ENCODE measurements at regions not wholly inside any gene's neighbourhood (a gene's known extent, or its start where the extent isn't known, plus 50 kb on each side); places are given as distances from the start of the nearest gene placed in this dataset.

DNA sequence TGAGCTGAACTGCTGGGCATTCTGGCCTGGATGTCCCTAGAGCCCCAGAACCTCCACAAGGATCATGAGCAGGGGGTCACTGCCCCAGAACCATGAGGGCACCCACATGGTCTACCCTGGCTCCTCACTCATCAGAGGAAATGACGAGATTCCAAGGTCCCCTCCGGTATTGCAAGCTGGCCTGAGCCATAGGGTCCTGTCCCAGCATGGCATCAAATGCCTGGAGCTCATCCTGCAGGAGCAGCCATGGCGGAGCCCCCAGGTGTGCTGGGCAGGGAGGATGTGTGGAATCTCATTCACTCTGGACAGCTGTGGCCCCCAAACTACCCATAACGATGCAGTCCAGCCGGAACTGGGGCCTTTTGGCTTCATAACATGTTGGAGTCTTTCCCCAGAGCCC lies 66.6 kb upstream of the ANTXRL start:
- no peak overlapping the region for H3K4me3 ChIP-seq
- 59% methylated on average over 5 of the region's 5 CpGs for WGBS (ENCODE audit: missing lambda C conversion rate)
- ATAC-seq (no peak), DNase-seq (ENCODE audit: low read depth in 1 of 2, low spot score in 1 of 2) (no peak), FAIRE-seq (no peak)
- H3K4me1 ChIP-seq = no peaks in the 10 kb centered on the region
- H3K9me3 ChIP-seq = no peaks in the 10 kb centered on the region
- CTCF ChIA-PET = interaction anchor here (0.5 to 6.2 kb wide), 2 partner anchors 8 to 970 kb away, joined by 4 to 46 read pairs; no protein-coding TSS in a partner anchor
- H3K27ac ChIP-seq = no peak overlapping the region
- no peak overlapping the region for H3K4me2 ChIP-seq
- POLR2A ChIA-PET = no interaction called here
- TF ChIP-seq EP300 (IDR thresholded peaks at IDR 0.05) (no peak), FOSL2 (IDR thresholded peaks at IDR 0.05) (no peak), FOSL2 (CRISPR knock-in tag; IDR thresholded peaks at IDR 0.05) (no peak), HOXB13 (CRISPR knock-in tag; IDR thresholded peaks at IDR 0.05; ENCODE audit: low read depth) (no peak)

DNA sequence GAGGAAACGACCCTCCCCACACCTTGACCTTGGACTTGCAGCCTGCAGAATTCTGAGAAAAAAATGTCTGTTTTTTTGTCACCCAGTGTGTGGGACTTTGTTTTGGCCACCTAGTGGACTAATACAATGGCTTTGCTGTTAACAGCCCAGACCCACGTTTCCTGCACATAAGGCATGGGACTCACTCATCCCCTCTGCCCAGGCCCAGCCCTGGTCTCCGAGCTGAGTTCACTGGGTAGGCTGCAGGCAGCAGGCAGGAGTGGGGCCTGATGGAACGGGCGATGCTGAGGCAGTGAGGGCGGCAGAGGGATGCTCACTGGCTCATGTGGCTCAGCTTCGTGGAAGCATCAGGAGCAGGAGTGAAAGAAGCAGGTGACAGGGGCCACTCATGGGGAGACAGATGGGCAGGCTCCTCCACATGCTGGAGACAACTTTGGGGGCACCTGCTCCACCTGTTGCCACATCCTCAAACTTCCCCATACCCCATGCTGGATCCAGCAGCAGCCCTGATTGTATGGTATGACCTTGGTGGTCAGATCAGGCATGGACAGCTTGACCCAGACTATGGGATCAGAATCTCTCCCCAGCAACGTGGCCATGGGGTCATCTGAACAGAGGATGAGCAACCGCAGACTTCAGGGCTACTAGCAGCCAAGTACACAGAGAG lies 65.8 kb upstream of the ANTXRL start:
- ATAC-seq (peak; percentile 54 to 82; a peak in 3 of 6 replicates), DNase-seq (ENCODE audit: low read depth in 1 of 2, low spot score in 1 of 2) (peak in 1 of 2 experiments; percentile 18), FAIRE-seq (no peak)
- Histone ChIP-seq H3K27ac (no peak overlapping the region), H3K4me1 (no peaks in the 10 kb centered on the region), H3K4me2 (no peak overlapping the region), H3K4me3 (no peak overlapping the region), H3K9me3 (no peaks in the 10 kb centered on the region)
- WGBS (ENCODE audit: missing lambda C conversion rate) = 55% methylated on average over 9 of the region's 9 CpGs
- TF ChIP-seq MAFK (IDR thresholded peaks at IDR 0.05; ENCODE audit: partially characterized antibody) = no peak
- TF ChIP-seq RAD21 (conservative IDR thresholded peaks at IDR 0.05 in 1 of 2, IDR thresholded peaks at IDR 0.05 in 1 of 2) = 0 out of 5 replicates have a peak, but pooled peaks of 1 of the 2 experiments have one; percentile 8
- TF ChIP-seq, protein P1, sequence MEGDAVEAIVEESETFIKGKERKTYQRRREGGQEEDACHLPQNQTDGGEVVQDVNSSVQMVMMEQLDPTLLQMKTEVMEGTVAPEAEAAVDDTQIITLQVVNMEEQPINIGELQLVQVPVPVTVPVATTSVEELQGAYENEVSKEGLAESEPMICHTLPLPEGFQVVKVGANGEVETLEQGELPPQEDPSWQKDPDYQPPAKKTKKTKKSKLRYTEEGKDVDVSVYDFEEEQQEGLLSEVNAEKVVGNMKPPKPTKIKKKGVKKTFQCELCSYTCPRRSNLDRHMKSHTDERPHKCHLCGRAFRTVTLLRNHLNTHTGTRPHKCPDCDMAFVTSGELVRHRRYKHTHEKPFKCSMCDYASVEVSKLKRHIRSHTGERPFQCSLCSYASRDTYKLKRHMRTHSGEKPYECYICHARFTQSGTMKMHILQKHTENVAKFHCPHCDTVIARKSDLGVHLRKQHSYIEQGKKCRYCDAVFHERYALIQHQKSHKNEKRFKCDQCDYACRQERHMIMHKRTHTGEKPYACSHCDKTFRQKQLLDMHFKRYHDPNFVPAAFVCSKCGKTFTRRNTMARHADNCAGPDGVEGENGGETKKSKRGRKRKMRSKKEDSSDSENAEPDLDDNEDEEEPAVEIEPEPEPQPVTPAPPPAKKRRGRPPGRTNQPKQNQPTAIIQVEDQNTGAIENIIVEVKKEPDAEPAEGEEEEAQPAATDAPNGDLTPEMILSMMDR (IDR thresholded peaks at IDR 0.05) = peak; percentile 27
- POLR2A ChIA-PET = no interaction called here
- CTCF ChIA-PET = interaction anchor here (6.2 kb wide), 1 partner anchor 7 kb away, joined by 46 read pairs; no protein-coding TSS in a partner anchor

DNA sequence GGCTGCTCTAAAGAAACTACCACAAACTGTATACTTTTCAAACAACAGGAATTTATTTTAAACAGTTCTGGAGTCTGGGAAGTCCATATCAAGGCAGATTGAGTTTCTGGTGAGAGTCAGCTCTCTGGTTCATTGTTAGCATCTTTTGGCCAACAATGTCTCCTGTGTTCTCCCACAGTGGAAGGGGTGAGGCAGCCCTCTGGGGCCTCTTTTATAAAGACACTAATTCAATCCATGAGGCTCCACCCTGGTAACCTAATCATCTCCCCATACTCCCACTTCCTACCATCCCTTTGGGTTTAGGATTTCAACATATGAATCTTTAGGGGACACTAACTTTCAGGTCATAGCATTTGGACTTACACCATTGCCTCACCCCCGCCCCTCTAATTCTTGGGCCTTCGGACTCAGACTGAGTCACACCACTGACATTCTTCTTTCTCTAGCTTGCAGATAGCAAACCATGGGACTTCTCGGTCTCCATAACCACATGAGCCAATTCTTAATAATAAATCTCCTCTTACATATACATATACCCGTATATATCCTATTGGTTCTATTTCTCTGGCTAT lies 64.3 kb upstream of the ANTXRL start:
- ATAC-seq = no peak
- ChIA-PET POLR2A (no interaction called here), CTCF (interaction anchor here (1.4 kb wide), 1 partner anchor 343 kb away, joined by 3 read pairs; no protein-coding TSS in a partner anchor)
- no peak for FAIRE-seq
- Histone ChIP-seq H3K27ac (no peak overlapping the region), H3K4me3 (no peak overlapping the region), H3K4me2 (no peak overlapping the region), H3K9me3 (no peaks in the 10 kb centered on the region), H3K4me1 (no peaks in the 10 kb centered on the region; the same call in 2 of the 3 replicates)
- DNase-seq (ENCODE audit: low read depth in 1 of 2, low spot score in 1 of 2) = no peak
- 50% methylated on average over 4 of the region's 4 CpGs for WGBS (ENCODE audit: missing lambda C conversion rate)
- no peak for TF ChIP-seq ZSCAN20 (CRISPR knock-in tag; IDR thresholded peaks at IDR 0.05)
- TF ChIP-seq, protein P2, sequence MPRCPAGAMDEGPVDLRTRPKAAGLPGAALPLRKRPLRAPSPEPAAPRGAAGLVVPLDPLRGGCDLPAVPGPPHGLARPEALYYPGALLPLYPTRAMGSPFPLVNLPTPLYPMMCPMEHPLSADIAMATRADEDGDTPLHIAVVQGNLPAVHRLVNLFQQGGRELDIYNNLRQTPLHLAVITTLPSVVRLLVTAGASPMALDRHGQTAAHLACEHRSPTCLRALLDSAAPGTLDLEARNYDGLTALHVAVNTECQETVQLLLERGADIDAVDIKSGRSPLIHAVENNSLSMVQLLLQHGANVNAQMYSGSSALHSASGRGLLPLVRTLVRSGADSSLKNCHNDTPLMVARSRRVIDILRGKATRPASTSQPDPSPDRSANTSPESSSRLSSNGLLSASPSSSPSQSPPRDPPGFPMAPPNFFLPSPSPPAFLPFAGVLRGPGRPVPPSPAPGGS (IDR thresholded peaks at IDR 0.05) = no peak
- TF ChIP-seq HOXA7 (CRISPR knock-in tag; IDR thresholded peaks at IDR 0.05) = no peak
- TF ChIP-seq, protein P3, sequence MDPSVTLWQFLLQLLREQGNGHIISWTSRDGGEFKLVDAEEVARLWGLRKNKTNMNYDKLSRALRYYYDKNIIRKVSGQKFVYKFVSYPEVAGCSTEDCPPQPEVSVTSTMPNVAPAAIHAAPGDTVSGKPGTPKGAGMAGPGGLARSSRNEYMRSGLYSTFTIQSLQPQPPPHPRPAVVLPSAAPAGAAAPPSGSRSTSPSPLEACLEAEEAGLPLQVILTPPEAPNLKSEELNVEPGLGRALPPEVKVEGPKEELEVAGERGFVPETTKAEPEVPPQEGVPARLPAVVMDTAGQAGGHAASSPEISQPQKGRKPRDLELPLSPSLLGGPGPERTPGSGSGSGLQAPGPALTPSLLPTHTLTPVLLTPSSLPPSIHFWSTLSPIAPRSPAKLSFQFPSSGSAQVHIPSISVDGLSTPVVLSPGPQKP (IDR thresholded peaks at IDR 0.05; ENCODE audit: low read depth, low read length) = no peak
- no peak for TF ChIP-seq RARB (CRISPR knock-in tag; IDR thresholded peaks at IDR 0.05)

DNA sequence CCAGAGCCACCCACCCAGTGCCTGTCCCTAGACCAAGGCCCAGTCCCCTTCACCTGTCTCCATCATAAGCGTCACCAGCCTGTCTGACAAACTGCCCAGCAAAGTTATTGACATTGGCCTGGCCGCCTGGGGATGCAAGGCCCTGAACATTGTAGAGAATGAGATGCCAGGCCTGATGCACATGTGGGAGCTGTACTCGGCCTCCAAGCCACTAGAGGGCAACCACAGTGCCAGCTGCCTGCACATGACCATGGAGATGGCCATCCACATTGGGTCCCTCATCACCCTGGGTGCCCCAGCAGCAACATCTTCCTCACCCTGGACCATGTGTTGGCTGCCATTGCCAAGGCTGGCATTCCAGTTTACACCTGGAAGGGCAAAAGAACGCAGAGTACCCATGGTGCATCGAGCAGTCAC lies 63.7 kb upstream of the ANTXRL start:
- ChIA-PET CTCF (interaction anchor here (1.4 kb wide), 1 partner anchor 342 kb away, joined by 3 read pairs; no protein-coding TSS in a partner anchor), POLR2A (no interaction called here)
- Histone ChIP-seq H3K9me3 (no peaks in the 10 kb centered on the region), H3K27ac (no peak overlapping the region), H3K4me2 (no peak overlapping the region), H3K4me3 (no peak overlapping the region), H3K4me1 (peaks cover 6% of the 10 kb centered on the region)
- DNase-seq (ENCODE audit: low read depth in 1 of 2, low spot score in 1 of 2) (peak in 1 of 2 experiments; percentile 38), ATAC-seq (peak in 1 of 2 experiments; percentile 61; a peak in 3 of 6 replicates), FAIRE-seq (no peak)
- 70% methylated on average over 5 of the region's 5 CpGs for WGBS (ENCODE audit: missing lambda C conversion rate)
- TF ChIP-seq RAD21 (conservative IDR thresholded peaks at IDR 0.05 in 1 of 2, IDR thresholded peaks at IDR 0.05 in 1 of 2) (no peak), HOXA7 (CRISPR knock-in tag; IDR thresholded peaks at IDR 0.05) (no peak)
- TF ChIP-seq, protein P4, sequence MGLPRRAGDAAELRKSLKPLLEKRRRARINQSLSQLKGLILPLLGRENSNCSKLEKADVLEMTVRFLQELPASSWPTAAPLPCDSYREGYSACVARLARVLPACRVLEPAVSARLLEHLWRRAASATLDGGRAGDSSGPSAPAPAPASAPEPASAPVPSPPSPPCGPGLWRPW (IDR thresholded peaks at IDR 0.05) = no peak
- TF ChIP-seq, protein P1 (IDR thresholded peaks at IDR 0.05) = peak; percentile 13; the same call in 1 of the 3 replicates
